ENCODE measurements at regions not wholly inside any gene's neighbourhood (a gene's known extent, or its start where the extent isn't known, plus 50 kb on each side); places are given as distances from the start of the nearest gene placed in this dataset.

DNA sequence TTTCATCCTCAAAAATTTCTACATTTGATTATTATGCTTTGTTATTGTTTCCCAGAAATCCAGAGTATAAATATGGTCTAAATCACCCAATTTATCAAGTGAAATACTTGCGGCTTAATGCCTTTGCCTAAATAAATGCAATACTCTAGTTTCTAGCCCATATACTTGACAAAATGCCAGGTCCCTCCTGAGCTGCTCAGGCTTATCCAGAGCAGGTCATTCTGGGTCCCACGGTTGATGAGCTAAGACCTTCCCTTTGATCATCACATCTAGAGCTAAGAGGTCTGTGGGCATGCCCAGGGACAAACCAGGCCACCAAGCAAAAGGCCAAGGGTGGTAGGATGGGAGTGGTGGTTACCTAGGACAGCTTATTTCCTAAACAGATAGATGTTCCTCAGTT is 180.1 kb downstream of the SMIM20 start:
- no peak for DNase-seq (ENCODE audit: low read depth)
- TF ChIP-seq, protein P1, sequence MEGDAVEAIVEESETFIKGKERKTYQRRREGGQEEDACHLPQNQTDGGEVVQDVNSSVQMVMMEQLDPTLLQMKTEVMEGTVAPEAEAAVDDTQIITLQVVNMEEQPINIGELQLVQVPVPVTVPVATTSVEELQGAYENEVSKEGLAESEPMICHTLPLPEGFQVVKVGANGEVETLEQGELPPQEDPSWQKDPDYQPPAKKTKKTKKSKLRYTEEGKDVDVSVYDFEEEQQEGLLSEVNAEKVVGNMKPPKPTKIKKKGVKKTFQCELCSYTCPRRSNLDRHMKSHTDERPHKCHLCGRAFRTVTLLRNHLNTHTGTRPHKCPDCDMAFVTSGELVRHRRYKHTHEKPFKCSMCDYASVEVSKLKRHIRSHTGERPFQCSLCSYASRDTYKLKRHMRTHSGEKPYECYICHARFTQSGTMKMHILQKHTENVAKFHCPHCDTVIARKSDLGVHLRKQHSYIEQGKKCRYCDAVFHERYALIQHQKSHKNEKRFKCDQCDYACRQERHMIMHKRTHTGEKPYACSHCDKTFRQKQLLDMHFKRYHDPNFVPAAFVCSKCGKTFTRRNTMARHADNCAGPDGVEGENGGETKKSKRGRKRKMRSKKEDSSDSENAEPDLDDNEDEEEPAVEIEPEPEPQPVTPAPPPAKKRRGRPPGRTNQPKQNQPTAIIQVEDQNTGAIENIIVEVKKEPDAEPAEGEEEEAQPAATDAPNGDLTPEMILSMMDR (IDR thresholded peaks at IDR 0.05; ENCODE audit: insufficient read depth, low read length, poor library complexity, severe bottlenecking), result no peak
- H3K36me3 ChIP-seq (ENCODE audit: control insufficient read depth, insufficient read depth, low read length), result no peaks in the 10 kb centered on the region
- no peaks in the 10 kb centered on the region for H3K27me3 ChIP-seq (ENCODE audit: control insufficient read depth, insufficient read depth, low read length)
- no peak overlapping the region for H3K4me3 ChIP-seq (ENCODE audit: low read depth, low read length)

DNA sequence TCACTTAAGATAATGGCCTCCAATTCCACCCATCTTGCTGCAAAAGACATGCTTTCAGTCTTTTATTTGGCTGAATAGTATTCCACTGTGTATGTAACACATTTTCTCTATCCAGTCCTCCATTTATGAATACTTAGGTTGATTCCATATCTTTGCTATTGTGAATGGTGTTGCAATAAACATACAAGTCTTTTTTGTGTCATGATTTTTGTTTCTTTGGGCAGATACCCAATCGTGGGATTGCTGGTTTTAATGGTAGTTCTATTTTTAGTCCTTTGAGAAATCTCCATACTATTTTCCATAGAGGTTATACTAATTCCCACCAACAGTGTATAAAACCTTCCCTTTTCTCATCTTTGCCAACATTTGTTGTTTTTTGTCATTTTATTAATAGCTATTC is 180.9 kb downstream of the SMIM20 start:
- H3K36me3 ChIP-seq (ENCODE audit: control insufficient read depth, insufficient read depth, low read length), result no peaks in the 10 kb centered on the region
- TF ChIP-seq, protein P1 (IDR thresholded peaks at IDR 0.05; ENCODE audit: insufficient read depth, low read length, poor library complexity, severe bottlenecking), result no peak
- no peaks in the 10 kb centered on the region for H3K27me3 ChIP-seq (ENCODE audit: control insufficient read depth, insufficient read depth, low read length)
- DNase-seq (ENCODE audit: low read depth), result no peak
- H3K4me3 ChIP-seq (ENCODE audit: low read depth, low read length), result no peak overlapping the region

DNA sequence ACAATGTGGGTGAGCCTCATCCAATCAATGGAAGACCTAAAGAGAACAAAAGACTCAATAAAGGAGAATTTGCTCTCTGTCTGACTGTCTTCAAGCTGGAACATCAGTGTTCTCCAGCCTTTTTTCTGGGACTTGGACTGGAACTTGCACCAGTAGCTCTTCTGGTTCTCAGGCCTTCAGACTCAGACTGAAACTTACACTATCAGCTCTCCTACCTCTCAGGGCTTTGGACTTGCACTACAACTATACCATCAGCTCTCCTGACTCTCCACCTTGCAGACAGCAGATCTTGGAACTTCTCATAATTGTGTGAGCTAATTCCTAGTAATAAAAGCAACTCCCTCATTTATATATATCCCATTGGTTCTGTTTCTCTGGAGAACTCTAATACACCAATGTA is 185.9 kb downstream of the SMIM20 start:
- no peaks in the 10 kb centered on the region for H3K27me3 ChIP-seq (ENCODE audit: control insufficient read depth, insufficient read depth, low read length)
- TF ChIP-seq, protein P1 (IDR thresholded peaks at IDR 0.05; ENCODE audit: insufficient read depth, low read length, poor library complexity, severe bottlenecking), result no peak
- no peak for DNase-seq (ENCODE audit: low read depth)
- H3K4me3 ChIP-seq (ENCODE audit: low read depth, low read length), result no peak overlapping the region
- H3K36me3 ChIP-seq (ENCODE audit: control insufficient read depth, insufficient read depth, low read length), result no peaks in the 10 kb centered on the region

DNA sequence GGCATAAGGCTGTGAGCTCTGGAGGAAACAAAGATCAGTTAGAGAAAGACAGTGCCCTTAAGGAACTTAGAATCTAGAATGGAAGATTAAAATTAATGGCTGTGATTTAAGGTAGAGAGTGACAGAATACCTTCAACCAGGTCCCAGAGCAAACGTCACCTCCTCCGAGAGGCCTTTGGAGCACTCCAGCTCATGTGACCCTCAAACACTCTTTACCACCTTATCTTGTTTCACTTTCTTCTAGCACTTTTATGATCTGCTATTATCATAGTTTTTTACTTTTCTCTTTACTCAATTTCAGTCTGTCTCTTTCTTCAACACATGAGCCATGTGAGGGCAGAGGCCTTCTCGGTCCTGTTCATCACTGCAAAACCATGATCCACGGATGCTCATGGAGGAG is 187.0 kb downstream of the SMIM20 start:
- no peak for DNase-seq (ENCODE audit: low read depth)
- no peaks in the 10 kb centered on the region for H3K27me3 ChIP-seq (ENCODE audit: control insufficient read depth, insufficient read depth, low read length)
- no peaks in the 10 kb centered on the region for H3K36me3 ChIP-seq (ENCODE audit: control insufficient read depth, insufficient read depth, low read length)
- no peak overlapping the region for H3K4me3 ChIP-seq (ENCODE audit: low read depth, low read length)
- TF ChIP-seq, protein P1 (IDR thresholded peaks at IDR 0.05; ENCODE audit: insufficient read depth, low read length, poor library complexity, severe bottlenecking), result no peak

DNA sequence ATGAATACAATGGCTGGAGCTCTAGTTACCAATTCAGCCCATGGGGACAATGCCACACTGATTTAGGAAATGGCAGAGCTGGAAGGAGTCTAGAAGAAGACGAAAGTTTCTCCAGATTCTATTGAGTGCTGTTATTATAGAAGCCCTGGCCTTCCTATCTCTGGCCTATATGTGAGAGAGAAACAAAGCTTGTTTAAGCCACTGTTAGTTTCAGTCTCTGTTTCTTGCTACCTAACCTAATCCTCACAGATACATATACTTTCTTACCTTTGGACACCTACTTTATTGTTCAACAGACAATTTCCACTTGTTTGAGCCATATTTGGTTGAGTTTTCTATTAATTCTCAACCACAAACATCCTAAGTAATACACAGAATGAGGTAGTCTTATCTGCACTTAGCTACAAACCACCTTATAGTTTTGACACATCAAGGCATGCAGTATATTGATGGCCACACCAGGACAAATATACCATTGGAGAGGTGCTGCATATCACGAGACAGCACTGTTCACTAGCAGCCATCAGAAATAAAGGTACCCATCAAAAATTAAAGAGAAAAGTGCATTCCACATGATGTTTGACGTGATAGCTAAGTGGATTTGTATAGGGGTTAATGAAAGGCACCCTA is 190.2 kb downstream of the SMIM20 start:
- Histone ChIP-seq H3K27me3 (ENCODE audit: control insufficient read depth, insufficient read depth, low read length) (no peaks in the 10 kb centered on the region), H3K36me3 (ENCODE audit: control insufficient read depth, insufficient read depth, low read length) (no peaks in the 10 kb centered on the region), H3K4me3 (ENCODE audit: low read depth, low read length) (no peak overlapping the region)
- TF ChIP-seq, protein P1 (IDR thresholded peaks at IDR 0.05; ENCODE audit: insufficient read depth, low read length, poor library complexity, severe bottlenecking), result no peak
- no peak for DNase-seq (ENCODE audit: low read depth)

DNA sequence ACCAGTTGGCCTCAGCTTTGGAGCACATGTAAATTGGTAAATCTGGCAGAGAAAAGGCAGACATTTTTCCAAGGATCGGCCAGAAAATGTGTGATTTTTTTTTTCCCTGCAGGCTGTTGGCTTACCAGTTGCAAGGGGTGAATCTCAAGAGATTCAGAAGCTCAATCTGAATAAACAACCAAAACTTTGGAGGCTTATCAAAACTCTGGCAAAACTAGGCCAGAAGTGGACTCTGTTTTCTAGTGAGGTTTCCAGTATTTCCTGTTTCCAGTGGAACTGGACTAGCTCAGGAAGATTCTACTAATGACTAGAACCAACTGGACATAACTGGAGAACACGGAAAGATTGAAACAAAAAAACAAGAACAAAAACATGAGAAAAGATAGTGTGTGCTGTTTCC is 191.3 kb downstream of the SMIM20 start:
- H3K36me3 ChIP-seq (ENCODE audit: control insufficient read depth, insufficient read depth, low read length), result no peaks in the 10 kb centered on the region
- DNase-seq (ENCODE audit: low read depth), result no peak
- no peak overlapping the region for H3K4me3 ChIP-seq (ENCODE audit: low read depth, low read length)
- TF ChIP-seq, protein P1 (IDR thresholded peaks at IDR 0.05; ENCODE audit: insufficient read depth, low read length, poor library complexity, severe bottlenecking), result no peak
- no peaks in the 10 kb centered on the region for H3K27me3 ChIP-seq (ENCODE audit: control insufficient read depth, insufficient read depth, low read length)
